ENCODE measurements at regions not wholly inside any gene's neighbourhood (a gene's known extent, or its start where the extent isn't known, plus 50 kb on each side); places are given as distances from the start of the nearest gene placed in this dataset.

GRCh38 chr2:122562775-122563174 is 807.3 kb downstream of the TSN start:
- Histone ChIP-seq H3K36me3 (ENCODE audit: control insufficient read depth in 2 of 2, insufficient read depth in 1 of 2, low read length in 2 of 2) (no peaks in the 10 kb centered on the region), H3K4me1 (ENCODE audit: control insufficient read depth, insufficient read depth, low read length) (no peaks in the 10 kb centered on the region), H3K4me3 (ENCODE audit: low read depth, low read length) (no peak overlapping the region), H3K9me3 (ENCODE audit: control insufficient read depth, insufficient read depth, low read depth, low read length) (no peaks in the 10 kb centered on the region), H3K27ac (ENCODE audit: extremely low read depth, low read depth, low read length) (no peak overlapping the region)
- ChIA-PET POLR2A (no interaction called here), CTCF (no interaction called here)
- no peak for TF ChIP-seq PBX3 (CRISPR knock-in tag; IDR thresholded peaks at IDR 0.05)

DNA sequence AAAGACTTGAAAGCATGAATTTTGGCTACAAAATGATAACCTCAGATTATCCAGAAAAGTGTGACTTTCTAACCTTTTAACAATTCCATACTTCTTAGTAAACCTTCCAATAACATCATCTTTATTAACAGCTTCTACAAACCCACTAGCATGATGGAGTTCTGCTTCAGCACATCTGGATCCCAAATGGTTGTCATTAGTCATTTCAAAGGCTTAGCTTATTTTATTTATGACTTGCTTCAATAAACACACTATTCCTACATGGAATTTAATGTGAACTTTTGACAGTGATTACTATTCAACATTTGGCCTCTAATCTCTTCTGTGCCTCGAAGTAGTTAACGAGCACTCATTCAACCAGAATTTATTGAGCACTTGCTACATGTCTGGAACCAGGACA is 808.3 kb downstream of the TSN start:
- Histone ChIP-seq H3K4me1 (ENCODE audit: control insufficient read depth, insufficient read depth, low read length) (no peaks in the 10 kb centered on the region), H3K9me3 (ENCODE audit: control insufficient read depth, insufficient read depth, low read depth, low read length) (no peaks in the 10 kb centered on the region), H3K36me3 (ENCODE audit: control insufficient read depth in 2 of 2, insufficient read depth in 1 of 2, low read length in 2 of 2) (no peaks in the 10 kb centered on the region), H3K4me3 (ENCODE audit: low read depth, low read length) (no peak overlapping the region), H3K27ac (ENCODE audit: extremely low read depth, low read depth, low read length) (no peak overlapping the region)
- CTCF ChIA-PET, result no interaction called here
- POLR2A ChIA-PET, result no interaction called here
- TF ChIP-seq ZNF221 (tag by site-specific recombination; IDR thresholded peaks at IDR 0.05; ENCODE audit: borderline replicate concordance) (no peak), ZNF37A (tag by site-specific recombination; IDR thresholded peaks at IDR 0.05) (no peak), ZFP37 (tag by site-specific recombination; IDR thresholded peaks at IDR 0.05) (no peak), SALL2 (tag by site-specific recombination; IDR thresholded peaks at IDR 0.05; ENCODE audit: borderline replicate concordance) (no peak), ZNF324 (tag by site-specific recombination; IDR thresholded peaks at IDR 0.05) (no peak), ZFP41 (tag by site-specific recombination; IDR thresholded peaks at IDR 0.05; ENCODE audit: borderline replicate concordance) (no peak), ZSCAN23 (tag by site-specific recombination; IDR thresholded peaks at IDR 0.05) (no peak), ZNF529 (tag by site-specific recombination; IDR thresholded peaks at IDR 0.05; ENCODE audit: insufficient replicate concordance) (no peak), ZNF2 (tag by site-specific recombination; IDR thresholded peaks at IDR 0.05) (no peak), ZNF48 (tag by site-specific recombination; IDR thresholded peaks at IDR 0.05) (no peak), ZNF623 (tag by site-specific recombination; IDR thresholded peaks at IDR 0.05) (no peak), PATZ1 (tag by site-specific recombination; IDR thresholded peaks at IDR 0.05) (no peak), KLF16 (tag by site-specific recombination; IDR thresholded peaks at IDR 0.05) (no peak), ZNF513 (tag by site-specific recombination; IDR thresholded peaks at IDR 0.05) (no peak), BCL11B (tag by site-specific recombination; IDR thresholded peaks at IDR 0.05; ENCODE audit: low read depth) (no peak)
- TF ChIP-seq, protein P1, sequence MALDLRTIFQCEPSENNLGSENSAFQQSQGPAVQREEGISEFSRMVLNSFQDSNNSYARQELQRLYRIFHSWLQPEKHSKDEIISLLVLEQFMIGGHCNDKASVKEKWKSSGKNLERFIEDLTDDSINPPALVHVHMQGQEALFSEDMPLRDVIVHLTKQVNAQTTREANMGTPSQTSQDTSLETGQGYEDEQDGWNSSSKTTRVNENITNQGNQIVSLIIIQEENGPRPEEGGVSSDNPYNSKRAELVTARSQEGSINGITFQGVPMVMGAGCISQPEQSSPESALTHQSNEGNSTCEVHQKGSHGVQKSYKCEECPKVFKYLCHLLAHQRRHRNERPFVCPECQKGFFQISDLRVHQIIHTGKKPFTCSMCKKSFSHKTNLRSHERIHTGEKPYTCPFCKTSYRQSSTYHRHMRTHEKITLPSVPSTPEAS (tag by site-specific recombination; IDR thresholded peaks at IDR 0.05), result no peak

- no peaks in the 10 kb centered on the region for H3K9me3 ChIP-seq (ENCODE audit: control insufficient read depth, insufficient read depth, low read depth, low read length)
- ChIA-PET CTCF (interaction anchor here (0.7 kb wide), 2 partner anchors 31 to 675 kb away, joined by 3 read pairs; no protein-coding TSS in a partner anchor), POLR2A (no interaction called here)
- H3K4me1 ChIP-seq (ENCODE audit: control insufficient read depth, insufficient read depth, low read length), result no peaks in the 10 kb centered on the region
- no peak for TF ChIP-seq EGR2 (tag by site-specific recombination; IDR thresholded peaks at IDR 0.05; ENCODE audit: low read depth)
- TF ChIP-seq ZNF571 (tag by site-specific recombination; IDR thresholded peaks at IDR 0.05), result no peak
- TF ChIP-seq ZNF133 (tag by site-specific recombination; IDR thresholded peaks at IDR 0.05), result no peak
- no peak for TF ChIP-seq ZNF510 (tag by site-specific recombination; IDR thresholded peaks at IDR 0.05; ENCODE audit: insufficient replicate concordance)
- TF ChIP-seq KLF7 (tag by site-specific recombination; IDR thresholded peaks at IDR 0.05; ENCODE audit: borderline replicate concordance), result no peak
- TF ChIP-seq ZFHX2 (tag by site-specific recombination; conservative IDR thresholded peaks at IDR 0.05), result no peak
- TF ChIP-seq ZNF391 (tag by site-specific recombination; IDR thresholded peaks at IDR 0.05; ENCODE audit: borderline replicate concordance, low read depth), result no peak
- TF ChIP-seq GLI4 (tag by site-specific recombination; IDR thresholded peaks at IDR 0.05), result no peak
- H3K36me3 ChIP-seq (ENCODE audit: control insufficient read depth in 2 of 2, insufficient read depth in 1 of 2, low read length in 2 of 2), result no peaks in the 10 kb centered on the region
- H3K4me3 ChIP-seq (ENCODE audit: low read depth, low read length), result no peak overlapping the region
- no peak overlapping the region for H3K27ac ChIP-seq (ENCODE audit: extremely low read depth, low read depth, low read length)
Measured at GRCh38 chr2:122564843-122565242, 809.4 kb downstream of the TSN start.
